Tibial nerve (tissue), 4 donors: ENCODE measurements at regions not wholly inside any gene's neighbourhood (a gene's known extent, or its start where the extent isn't known, plus 50 kb on each side); places are given as distances from the start of the nearest gene placed in this dataset.

Experiments used
- EP300 ChIP-seq, 2 donors: sonication (generic); formaldehyde crosslinking; IDR thresholded peaks; one replicate each; pipeline ENCODE4 v1.6.1; 2017; ENCODE audit warnings: antibody characterized with exemption in 2 of 2, mild to moderate bottlenecking in 1 of 2
- POLR2A ChIP-seq, 2 donors: fragments of 450-650 bp; IDR thresholded peaks; one replicate each; pipeline ENCODE4 v1.6.1; 2017; ENCODE audit warnings: antibody characterized with exemption in 2 of 2, mild to moderate bottlenecking in 2 of 2, moderate library complexity in 2 of 2
- TF ChIP-seq, protein P1 (sequence below), 5 experiments: fragments of 200-600 bp in 3 of 5; fragments of 450-650 bp in 2 of 5; sonication (generic) in 3 of 5; IDR thresholded peaks; one replicate each; pipeline ENCODE4 v1.5.1; 2016 to 2019; ENCODE audit warnings: antibody characterized with exemption in 5 of 5, mild to moderate bottlenecking in 3 of 5, moderate library complexity in 2 of 5

DNA sequence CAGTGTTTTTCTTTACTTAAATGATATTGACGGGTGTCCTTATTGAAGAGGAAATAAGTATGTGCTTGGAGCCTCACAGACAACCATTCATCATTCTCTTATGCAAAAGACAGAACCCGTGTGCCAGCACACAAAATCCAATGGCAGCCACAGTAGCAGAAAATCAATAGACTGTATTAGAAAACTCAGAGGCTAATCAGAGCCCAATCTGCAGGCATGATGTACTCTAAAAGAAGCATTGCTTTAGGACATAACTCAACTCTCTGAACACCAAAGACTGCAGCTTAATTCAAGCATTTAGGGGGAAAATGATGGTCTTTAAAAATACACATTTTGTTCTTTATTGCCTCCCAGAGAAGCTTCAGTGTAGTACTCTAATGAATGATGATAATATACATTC is 476.9 kb downstream of the PDHA2 start:
- TF ChIP-seq, protein P1, sequence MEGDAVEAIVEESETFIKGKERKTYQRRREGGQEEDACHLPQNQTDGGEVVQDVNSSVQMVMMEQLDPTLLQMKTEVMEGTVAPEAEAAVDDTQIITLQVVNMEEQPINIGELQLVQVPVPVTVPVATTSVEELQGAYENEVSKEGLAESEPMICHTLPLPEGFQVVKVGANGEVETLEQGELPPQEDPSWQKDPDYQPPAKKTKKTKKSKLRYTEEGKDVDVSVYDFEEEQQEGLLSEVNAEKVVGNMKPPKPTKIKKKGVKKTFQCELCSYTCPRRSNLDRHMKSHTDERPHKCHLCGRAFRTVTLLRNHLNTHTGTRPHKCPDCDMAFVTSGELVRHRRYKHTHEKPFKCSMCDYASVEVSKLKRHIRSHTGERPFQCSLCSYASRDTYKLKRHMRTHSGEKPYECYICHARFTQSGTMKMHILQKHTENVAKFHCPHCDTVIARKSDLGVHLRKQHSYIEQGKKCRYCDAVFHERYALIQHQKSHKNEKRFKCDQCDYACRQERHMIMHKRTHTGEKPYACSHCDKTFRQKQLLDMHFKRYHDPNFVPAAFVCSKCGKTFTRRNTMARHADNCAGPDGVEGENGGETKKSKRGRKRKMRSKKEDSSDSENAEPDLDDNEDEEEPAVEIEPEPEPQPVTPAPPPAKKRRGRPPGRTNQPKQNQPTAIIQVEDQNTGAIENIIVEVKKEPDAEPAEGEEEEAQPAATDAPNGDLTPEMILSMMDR (IDR thresholded peaks at IDR 0.05): no peak
- TF ChIP-seq EP300 (IDR thresholded peaks at IDR 0.05) (no peak), POLR2A (IDR thresholded peaks at IDR 0.05) (no peak)
